ENCODE measurements at regions not wholly inside any gene's neighbourhood (a gene's known extent, or its start where the extent isn't known, plus 50 kb on each side); places are given as distances from the start of the nearest gene placed in this dataset.

DNA sequence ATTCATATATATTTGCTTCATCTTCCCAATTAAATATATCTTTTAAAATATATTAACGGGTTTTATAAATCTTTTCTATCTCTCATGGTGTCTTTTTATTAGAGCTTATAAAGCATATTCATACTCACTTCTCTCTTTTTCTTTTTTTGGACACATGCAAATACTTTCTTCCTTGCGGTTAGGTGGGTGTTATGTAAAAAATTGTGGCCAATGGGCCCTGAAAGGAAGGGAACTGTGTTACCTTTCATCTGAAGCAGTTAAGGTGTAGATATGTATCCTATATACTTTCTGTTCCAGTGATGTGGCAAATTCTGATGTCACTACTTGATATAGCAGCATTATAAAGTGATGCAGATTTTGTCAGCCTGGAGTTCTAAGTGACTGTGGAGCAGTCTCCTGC is 714.5 kb downstream of the PLCL1 start:
- TF ChIP-seq, protein P1, sequence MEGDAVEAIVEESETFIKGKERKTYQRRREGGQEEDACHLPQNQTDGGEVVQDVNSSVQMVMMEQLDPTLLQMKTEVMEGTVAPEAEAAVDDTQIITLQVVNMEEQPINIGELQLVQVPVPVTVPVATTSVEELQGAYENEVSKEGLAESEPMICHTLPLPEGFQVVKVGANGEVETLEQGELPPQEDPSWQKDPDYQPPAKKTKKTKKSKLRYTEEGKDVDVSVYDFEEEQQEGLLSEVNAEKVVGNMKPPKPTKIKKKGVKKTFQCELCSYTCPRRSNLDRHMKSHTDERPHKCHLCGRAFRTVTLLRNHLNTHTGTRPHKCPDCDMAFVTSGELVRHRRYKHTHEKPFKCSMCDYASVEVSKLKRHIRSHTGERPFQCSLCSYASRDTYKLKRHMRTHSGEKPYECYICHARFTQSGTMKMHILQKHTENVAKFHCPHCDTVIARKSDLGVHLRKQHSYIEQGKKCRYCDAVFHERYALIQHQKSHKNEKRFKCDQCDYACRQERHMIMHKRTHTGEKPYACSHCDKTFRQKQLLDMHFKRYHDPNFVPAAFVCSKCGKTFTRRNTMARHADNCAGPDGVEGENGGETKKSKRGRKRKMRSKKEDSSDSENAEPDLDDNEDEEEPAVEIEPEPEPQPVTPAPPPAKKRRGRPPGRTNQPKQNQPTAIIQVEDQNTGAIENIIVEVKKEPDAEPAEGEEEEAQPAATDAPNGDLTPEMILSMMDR (IDR thresholded peaks at IDR 0.05), result no peak
- no peak for TF ChIP-seq POLR2A (IDR thresholded peaks at IDR 0.05)
- no peak for TF ChIP-seq POLR2AphosphoS5 (IDR thresholded peaks at IDR 0.05; ENCODE audit: insufficient read depth in 1 of 2, low read depth in 1 of 2)
